GM21737 (cell line): ENCODE measurements at regions not wholly inside any gene's neighbourhood (a gene's known extent, or its start where the extent isn't known, plus 50 kb on each side); places are given as distances from the start of the nearest gene placed in this dataset.

Experiments used
- ATAC-seq: cut with Tn5 transposase; IDR thresholded peaks from one replicate; pipeline ENCODE4 v1.9.1; 2021; ENCODE audit warnings: mild to moderate bottlenecking, moderate library complexity; ENCODE audit not compliant: unreplicated experiment

- ATAC-seq, result no peak
Observed at GRCh38 chr20:22652681-22653588, 68.6 kb upstream of the FOXA2 start.

- ATAC-seq, result no peak
Observed at GRCh38 chr20:22653658-22654642, 69.6 kb upstream of the FOXA2 start.

GRCh38 chr20:22663528-22664025 lies 79.2 kb upstream of the FOXA2 start:
- no peak for ATAC-seq

- ATAC-seq, result no peak
Observed at GRCh38 chr20:22667198-22667597, 82.8 kb upstream of the FOXA2 start.

- no peak for ATAC-seq
Observed at GRCh38 chr20:22672191-22672590, 87.8 kb upstream of the FOXA2 start.

- ATAC-seq, result no peak
Observed at GRCh38 chr20:22673467-22673866, 89.1 kb upstream of the FOXA2 start.

GRCh38 chr20:22675341-22675740 lies 91.0 kb upstream of the FOXA2 start:
- ATAC-seq, result no peak

- ATAC-seq, result no peak
Observed at GRCh38 chr20:22678678-22679077, 94.3 kb upstream of the FOXA2 start.

GRCh38 chr20:22679197-22679596 lies 94.8 kb upstream of the FOXA2 start:
- ATAC-seq, result no peak

GRCh38 chr20:22680031-22680740 lies 95.8 kb upstream of the FOXA2 start:
- ATAC-seq, result no peak

- ATAC-seq, result no peak
Observed at GRCh38 chr20:22681591-22682248, 97.3 kb upstream of the FOXA2 start.

GRCh38 chr20:22682381-22682780 lies 98.0 kb upstream of the FOXA2 start:
- no peak for ATAC-seq

GRCh38 chr20:22684072-22684762 lies 99.8 kb upstream of the FOXA2 start:
- ATAC-seq, result peak; percentile 82

- no peak for ATAC-seq
Observed at GRCh38 chr20:22684763-22685443, 100.5 kb upstream of the FOXA2 start.

GRCh38 chr20:22686097-22686496 lies 101.7 kb upstream of the FOXA2 start:
- ATAC-seq, result no peak

- ATAC-seq, result no peak
Observed at GRCh38 chr20:22687676-22688349, 103.4 kb upstream of the FOXA2 start.

- no peak for ATAC-seq
Observed at GRCh38 chr20:22688485-22688884, 104.1 kb upstream of the FOXA2 start.

GRCh38 chr20:22689266-22689665 lies 104.9 kb upstream of the FOXA2 start:
- no peak for ATAC-seq

- ATAC-seq, result no peak
Observed at GRCh38 chr20:22690000-22690399, 105.6 kb upstream of the FOXA2 start.
